PFSK-1 (cell line): ENCODE measurements at regions not wholly inside any gene's neighbourhood (a gene's known extent, or its start where the extent isn't known, plus 50 kb on each side); places are given as distances from the start of the nearest gene placed in this dataset.

Experiments used
- FOXP2 ChIP-seq: optimal IDR thresholded peaks from 2 replicates; pipeline ENCODE3; 2011; ENCODE audit warnings: borderline replicate concordance, control low read depth, inconsistent platforms; ENCODE audit not compliant: insufficient read depth; ENCODE audit errors: extremely low read length, extremely low read depth
- POLR2AphosphoS5 ChIP-seq: IDR thresholded peaks from 2 replicates; pipeline ENCODE4 v1.6.1; 2012; ENCODE audit warnings: low read depth, mild to moderate bottlenecking, control low read depth, low read length, moderate library complexity
- SIN3A ChIP-seq: IDR thresholded peaks from 2 replicates; pipeline ENCODE4 v1.6.1; 2012; ENCODE audit warnings: mild to moderate bottlenecking, low read length, moderate library complexity, borderline replicate concordance; ENCODE audit not compliant: insufficient read depth
- TAF1 ChIP-seq: IDR thresholded peaks from 2 replicates; pipeline ENCODE4 v1.6.1; 2012; ENCODE audit warnings: low read length, control low read depth, borderline replicate concordance; ENCODE audit not compliant: insufficient read depth
- TF ChIP-seq, protein P1 (sequence below), 2 experiments: IDR thresholded peaks; 2 replicates each; pipeline versions ENCODE4 v1.6.1 to v1.8.0; 2011 to 2012; ENCODE audit warnings: low read depth in 2 of 2, low read length in 2 of 2, control low read depth in 1 of 2, inconsistent platforms in 1 of 2, mild to moderate bottlenecking in 1 of 2, moderate library complexity in 1 of 2; ENCODE audit not compliant: insufficient read depth in 1 of 2

DNA sequence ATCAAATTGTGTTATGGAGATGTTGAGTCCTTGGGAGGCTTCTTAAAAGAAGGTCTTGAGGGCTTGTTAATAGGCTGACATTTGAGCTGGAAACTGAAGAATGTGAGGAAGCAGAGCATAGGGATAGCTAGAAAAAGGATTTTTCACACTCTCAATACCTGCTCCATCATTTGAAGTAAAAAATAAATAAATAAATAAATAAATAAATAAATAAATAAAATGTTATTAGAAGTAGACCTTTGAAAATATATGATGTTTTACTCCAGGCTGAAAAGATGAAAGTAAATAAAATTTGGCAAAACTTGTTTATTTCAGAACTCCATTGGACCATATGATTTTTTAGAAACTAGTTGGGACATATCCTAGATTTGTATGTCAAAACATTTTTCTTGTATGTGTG, 1757.8 kb upstream of the TENM3 start:
- TF ChIP-seq, protein P1, sequence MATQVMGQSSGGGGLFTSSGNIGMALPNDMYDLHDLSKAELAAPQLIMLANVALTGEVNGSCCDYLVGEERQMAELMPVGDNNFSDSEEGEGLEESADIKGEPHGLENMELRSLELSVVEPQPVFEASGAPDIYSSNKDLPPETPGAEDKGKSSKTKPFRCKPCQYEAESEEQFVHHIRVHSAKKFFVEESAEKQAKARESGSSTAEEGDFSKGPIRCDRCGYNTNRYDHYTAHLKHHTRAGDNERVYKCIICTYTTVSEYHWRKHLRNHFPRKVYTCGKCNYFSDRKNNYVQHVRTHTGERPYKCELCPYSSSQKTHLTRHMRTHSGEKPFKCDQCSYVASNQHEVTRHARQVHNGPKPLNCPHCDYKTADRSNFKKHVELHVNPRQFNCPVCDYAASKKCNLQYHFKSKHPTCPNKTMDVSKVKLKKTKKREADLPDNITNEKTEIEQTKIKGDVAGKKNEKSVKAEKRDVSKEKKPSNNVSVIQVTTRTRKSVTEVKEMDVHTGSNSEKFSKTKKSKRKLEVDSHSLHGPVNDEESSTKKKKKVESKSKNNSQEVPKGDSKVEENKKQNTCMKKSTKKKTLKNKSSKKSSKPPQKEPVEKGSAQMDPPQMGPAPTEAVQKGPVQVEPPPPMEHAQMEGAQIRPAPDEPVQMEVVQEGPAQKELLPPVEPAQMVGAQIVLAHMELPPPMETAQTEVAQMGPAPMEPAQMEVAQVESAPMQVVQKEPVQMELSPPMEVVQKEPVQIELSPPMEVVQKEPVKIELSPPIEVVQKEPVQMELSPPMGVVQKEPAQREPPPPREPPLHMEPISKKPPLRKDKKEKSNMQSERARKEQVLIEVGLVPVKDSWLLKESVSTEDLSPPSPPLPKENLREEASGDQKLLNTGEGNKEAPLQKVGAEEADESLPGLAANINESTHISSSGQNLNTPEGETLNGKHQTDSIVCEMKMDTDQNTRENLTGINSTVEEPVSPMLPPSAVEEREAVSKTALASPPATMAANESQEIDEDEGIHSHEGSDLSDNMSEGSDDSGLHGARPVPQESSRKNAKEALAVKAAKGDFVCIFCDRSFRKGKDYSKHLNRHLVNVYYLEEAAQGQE (IDR thresholded peaks at IDR 0.05; ENCODE audit: insufficient read depth in 1 of 2, low read depth in 2 of 2, low read length in 2 of 2) = no peak
- no peak for TF ChIP-seq TAF1
- no peak for TF ChIP-seq SIN3A
- TF ChIP-seq FOXP2 = no peak
- TF ChIP-seq POLR2AphosphoS5 = no peak

DNA sequence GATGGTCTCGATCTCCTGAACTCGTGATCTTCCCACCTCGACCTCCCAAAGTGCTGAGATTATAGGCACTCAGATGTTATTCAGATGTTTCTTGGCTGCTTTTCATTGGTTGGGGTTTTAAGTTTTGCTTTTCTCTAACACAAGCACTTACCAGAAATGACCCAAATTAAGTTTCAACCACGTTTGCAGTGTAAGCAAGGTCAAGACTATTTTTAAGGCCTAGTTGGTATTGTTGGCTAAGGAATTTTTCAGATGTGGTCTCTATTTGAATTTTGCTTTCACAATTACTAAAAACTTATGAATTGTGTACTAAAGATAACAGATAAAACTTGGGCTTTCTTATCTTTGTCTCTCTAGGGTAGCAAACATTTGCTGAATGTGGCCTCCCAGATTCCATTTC, 1756.9 kb upstream of the TENM3 start:
- TF ChIP-seq, protein P1 (IDR thresholded peaks at IDR 0.05; ENCODE audit: insufficient read depth in 1 of 2, low read depth in 2 of 2, low read length in 2 of 2) = no peak
- TF ChIP-seq POLR2AphosphoS5 (no peak), TAF1 (no peak), FOXP2 (no peak), SIN3A (no peak)

DNA sequence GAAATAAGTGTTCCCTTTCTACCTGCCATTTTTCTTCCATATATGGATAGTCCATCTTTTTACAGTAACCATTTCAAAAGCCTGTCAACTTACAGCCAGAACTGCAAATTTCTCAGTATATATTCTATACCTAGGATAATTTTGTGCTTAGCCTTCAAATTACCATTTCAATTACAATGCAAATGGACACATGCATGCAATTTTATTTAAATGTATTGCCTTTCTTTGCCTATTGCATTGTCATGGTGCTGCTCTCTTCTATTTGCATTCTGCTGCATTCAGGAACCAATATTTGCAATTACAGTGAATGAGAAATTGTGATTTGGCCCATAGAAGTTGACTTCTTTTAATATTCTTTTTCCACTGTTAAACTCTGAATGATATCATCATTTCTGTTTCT, 1753.4 kb upstream of the TENM3 start:
- TF ChIP-seq FOXP2 = no peak
- TF ChIP-seq, protein P1 (IDR thresholded peaks at IDR 0.05; ENCODE audit: insufficient read depth in 1 of 2, low read depth in 2 of 2, low read length in 2 of 2) = no peak
- TF ChIP-seq POLR2AphosphoS5 = no peak
- TF ChIP-seq SIN3A = no peak
- TF ChIP-seq TAF1 = no peak

DNA sequence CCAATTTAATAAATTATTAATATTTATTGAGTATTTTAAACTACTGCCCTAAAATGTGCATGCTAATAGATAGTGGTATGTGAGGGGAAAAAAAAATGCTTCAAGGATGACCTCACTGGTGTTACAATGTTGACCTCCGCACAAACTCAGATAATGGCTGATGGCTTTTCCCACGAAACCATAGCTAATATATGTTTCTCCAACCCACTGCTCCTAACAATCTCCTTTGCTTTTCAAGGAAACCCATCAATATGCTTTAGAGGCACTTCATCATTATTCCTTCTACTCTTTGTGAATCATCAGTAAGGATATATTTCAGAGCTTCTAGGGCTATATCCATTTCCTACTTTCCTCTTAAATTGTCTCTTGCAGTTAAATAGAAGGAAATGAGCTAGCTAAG, 1752.0 kb upstream of the TENM3 start:
- TF ChIP-seq FOXP2 = no peak
- TF ChIP-seq POLR2AphosphoS5 = no peak
- TF ChIP-seq, protein P1 (IDR thresholded peaks at IDR 0.05; ENCODE audit: insufficient read depth in 1 of 2, low read depth in 2 of 2, low read length in 2 of 2) = no peak
- TF ChIP-seq TAF1 = no peak
- no peak for TF ChIP-seq SIN3A

DNA sequence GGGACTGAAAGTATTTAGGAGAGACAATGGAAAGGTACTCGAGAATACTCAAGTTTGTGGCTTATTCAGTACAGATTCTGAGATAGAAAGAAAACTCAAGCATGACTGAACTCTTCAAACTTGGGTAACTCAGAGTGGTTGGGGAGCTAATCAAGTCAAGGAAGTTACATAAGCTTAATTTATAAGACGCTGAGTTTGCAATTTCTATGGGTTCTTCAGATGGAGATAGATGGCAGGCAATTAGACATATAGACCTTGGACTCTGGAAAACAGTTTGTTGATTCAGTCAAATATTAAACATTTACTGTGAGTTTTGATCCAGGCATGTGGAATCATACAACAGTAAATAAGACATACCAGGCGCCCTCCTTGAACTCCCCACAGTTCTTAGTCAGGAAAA, 1749.9 kb upstream of the TENM3 start:
- TF ChIP-seq FOXP2 (no peak), POLR2AphosphoS5 (no peak), TAF1 (no peak), SIN3A (no peak)
- TF ChIP-seq, protein P1 (IDR thresholded peaks at IDR 0.05; ENCODE audit: insufficient read depth in 1 of 2, low read depth in 2 of 2, low read length in 2 of 2) = no peak
